SU-DHL-6 (cell line): ENCODE measurements at regions not wholly inside any gene's neighbourhood (a gene's known extent, or its start where the extent isn't known, plus 50 kb on each side); places are given as distances from the start of the nearest gene placed in this dataset.

Experiments used
- H2AFZ ChIP-seq: fragments of 200-600 bp; sonication (generic); 2 replicates; pipeline ENCODE4 v1.6.1; 2014; ENCODE audit warnings: low read depth, mild to moderate bottlenecking, moderate library complexity, mixed read lengths, antibody characterized with exemption, low read length; ENCODE audit not compliant: severe bottlenecking
- H3F3A ChIP-seq: fragments of 200-600 bp; shearing (Covaris generic); 2 replicates; pipeline ENCODE4 v1.6.0; 2016; ENCODE audit warnings: antibody characterized with exemption, mild to moderate bottlenecking; ENCODE audit not compliant: insufficient read depth
- H3K27ac ChIP-seq: fragments of 200-600 bp; sonication (generic); 2 replicates; pipeline ENCODE4 v1.5.1; 2016; ENCODE audit warnings: low read depth, mild to moderate bottlenecking, low read length, moderate library complexity, mixed read lengths
- H3K27me3 ChIP-seq: fragments of 200-600 bp; sonication (generic), shearing (Covaris generic); 2 replicates; pipeline ENCODE4 v1.6.0; 2014; ENCODE audit warnings: mild to moderate bottlenecking, low read length
- H3K36me3 ChIP-seq: fragments of 200-600 bp; sonication (generic); 2 replicates; pipeline ENCODE4 v1.6.1; 2014; ENCODE audit warnings: mild to moderate bottlenecking, low read length, mixed read lengths
- H3K4me2 ChIP-seq: fragments of 300-600, 200-600 bp; shearing (Covaris generic), sonication (generic); 2 replicates; pipeline ENCODE4 v1.6.0; 2014; ENCODE audit warnings: low read length, low read depth, mild to moderate bottlenecking; ENCODE audit not compliant: poor library complexity, severe bottlenecking
- H3K4me3 ChIP-seq: fragments of 200-600 bp; sonication (generic); 2 replicates; pipeline ENCODE4 v1.5.1; 2014; ENCODE audit warnings: antibody characterized with exemption, low read length, mild to moderate bottlenecking, mixed read lengths; ENCODE audit not compliant: insufficient read depth, poor library complexity, severe bottlenecking
- H3K79me2 ChIP-seq: fragments of 200-600 bp; sonication (generic); 2 replicates; pipeline ENCODE4 v1.6.1; 2014; ENCODE audit warnings: mild to moderate bottlenecking, low read length, moderate library complexity; ENCODE audit not compliant: insufficient read depth
- H3K9ac ChIP-seq: fragments of 200-600 bp; sonication (generic); 2 replicates; pipeline ENCODE4 v1.7.0; 2014; ENCODE audit warnings: mild to moderate bottlenecking, low read length
- H3K9me2 ChIP-seq: fragments of 200-600 bp; sonication (generic); replicated peaks from 2 replicates; pipeline ENCODE4 v1.6.1; 2014; ENCODE audit warnings: low read length; ENCODE audit not compliant: insufficient read depth
- H3K9me3 ChIP-seq: fragments of 200-600 bp; sonication (generic); 2 replicates; pipeline ENCODE4 v1.6.1; 2014; ENCODE audit warnings: low read length, mixed read lengths; ENCODE audit not compliant: insufficient read depth
- H4K20me1 ChIP-seq: fragments of 200-600 bp; sonication (generic); 2 replicates; pipeline ENCODE4 v1.6.1; 2014; ENCODE audit warnings: low read depth, mild to moderate bottlenecking, antibody characterized with exemption, low read length, moderate library complexity, mixed read lengths
- EZH2phosphoT487 ChIP-seq: fragments of 200-600 bp; sonication (generic), shearing (Covaris generic); conservative IDR thresholded peaks from 2 replicates; pipeline ENCODE4 v1.6.1; 2018; ENCODE audit warnings: mild to moderate bottlenecking, antibody characterized with exemption, low read length, moderate library complexity, mixed read lengths
- TF ChIP-seq, protein P1 (sequence below): fragments of 200-600 bp; sonication (generic); IDR thresholded peaks from one replicate; pipeline ENCODE4 v1.5.1; 2017; ENCODE audit warnings: antibody characterized with exemption, mild to moderate bottlenecking, low read length, moderate library complexity; ENCODE audit not compliant: insufficient read depth, poor library complexity, severe bottlenecking

DNA sequence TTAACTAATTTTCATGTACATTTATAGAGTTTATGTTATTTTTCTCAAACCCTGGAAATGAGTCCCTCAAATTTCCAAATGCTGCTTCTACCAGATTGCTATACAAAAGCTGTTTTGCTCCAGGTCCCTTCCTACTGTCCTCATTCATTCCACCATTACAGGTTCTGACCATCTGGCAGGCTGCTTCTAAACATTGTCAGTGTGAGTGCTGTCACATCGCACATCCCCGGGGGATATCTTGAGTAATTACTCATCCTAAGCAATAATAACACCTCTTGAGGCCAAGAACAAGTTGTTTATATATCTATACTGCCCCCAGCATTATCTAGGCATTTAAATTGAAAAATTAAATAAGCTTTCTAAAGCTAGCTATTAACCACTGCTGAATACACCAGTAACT lies 1675.3 kb upstream of the CDH6 start:
- no peaks in the 10 kb centered on the region for H3K9me2 ChIP-seq
- H3K36me3 ChIP-seq, result no peaks in the 10 kb centered on the region
- H3F3A ChIP-seq, result no peaks in the 10 kb centered on the region
- no peaks in the 10 kb centered on the region for H3K79me2 ChIP-seq
- no peak overlapping the region for H3K4me2 ChIP-seq
- no peaks in the 10 kb centered on the region for H4K20me1 ChIP-seq
- no peaks in the 10 kb centered on the region for H3K27me3 ChIP-seq
- peak overlapping the region; percentile 3 for H2AFZ ChIP-seq
- no peak overlapping the region for H3K4me3 ChIP-seq
- H3K27ac ChIP-seq, result no peak overlapping the region
- no peak for TF ChIP-seq EZH2phosphoT487
- TF ChIP-seq, protein P1, sequence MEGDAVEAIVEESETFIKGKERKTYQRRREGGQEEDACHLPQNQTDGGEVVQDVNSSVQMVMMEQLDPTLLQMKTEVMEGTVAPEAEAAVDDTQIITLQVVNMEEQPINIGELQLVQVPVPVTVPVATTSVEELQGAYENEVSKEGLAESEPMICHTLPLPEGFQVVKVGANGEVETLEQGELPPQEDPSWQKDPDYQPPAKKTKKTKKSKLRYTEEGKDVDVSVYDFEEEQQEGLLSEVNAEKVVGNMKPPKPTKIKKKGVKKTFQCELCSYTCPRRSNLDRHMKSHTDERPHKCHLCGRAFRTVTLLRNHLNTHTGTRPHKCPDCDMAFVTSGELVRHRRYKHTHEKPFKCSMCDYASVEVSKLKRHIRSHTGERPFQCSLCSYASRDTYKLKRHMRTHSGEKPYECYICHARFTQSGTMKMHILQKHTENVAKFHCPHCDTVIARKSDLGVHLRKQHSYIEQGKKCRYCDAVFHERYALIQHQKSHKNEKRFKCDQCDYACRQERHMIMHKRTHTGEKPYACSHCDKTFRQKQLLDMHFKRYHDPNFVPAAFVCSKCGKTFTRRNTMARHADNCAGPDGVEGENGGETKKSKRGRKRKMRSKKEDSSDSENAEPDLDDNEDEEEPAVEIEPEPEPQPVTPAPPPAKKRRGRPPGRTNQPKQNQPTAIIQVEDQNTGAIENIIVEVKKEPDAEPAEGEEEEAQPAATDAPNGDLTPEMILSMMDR, result no peak
- H3K9ac ChIP-seq, result no peak overlapping the region
- no peaks in the 10 kb centered on the region for H3K9me3 ChIP-seq

DNA sequence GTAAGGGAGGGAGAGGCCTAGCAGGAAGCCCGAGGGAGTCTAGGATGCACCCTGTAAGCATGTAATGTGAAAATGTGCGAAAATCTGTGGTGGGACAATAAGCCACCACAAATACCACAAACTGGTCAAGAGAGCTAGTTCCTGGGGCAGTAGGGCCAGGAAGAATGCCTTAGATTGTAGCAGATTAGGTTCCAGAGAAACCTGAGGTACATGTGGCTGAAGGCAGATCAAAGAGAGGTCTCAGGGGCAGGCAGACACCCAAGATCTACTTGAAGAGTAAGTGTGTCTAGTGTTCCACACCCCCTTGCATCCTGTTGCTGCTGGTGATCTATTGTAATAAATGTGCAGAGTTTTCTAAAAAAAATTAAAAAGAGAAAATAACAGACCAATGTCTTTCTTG lies 1677.3 kb upstream of the CDH6 start:
- no peak overlapping the region for H3K4me3 ChIP-seq
- no peak overlapping the region for H3K27ac ChIP-seq
- no peak overlapping the region for H2AFZ ChIP-seq
- no peak overlapping the region for H3K9ac ChIP-seq
- no peak overlapping the region for H3K4me2 ChIP-seq
- no peaks in the 10 kb centered on the region for H4K20me1 ChIP-seq
- no peaks in the 10 kb centered on the region for H3K9me3 ChIP-seq
- no peaks in the 10 kb centered on the region for H3K27me3 ChIP-seq
- TF ChIP-seq, protein P1, result no peak
- TF ChIP-seq EZH2phosphoT487, result no peak
- H3K36me3 ChIP-seq, result no peaks in the 10 kb centered on the region
- H3K9me2 ChIP-seq, result no peaks in the 10 kb centered on the region
- no peaks in the 10 kb centered on the region for H3K79me2 ChIP-seq
- H3F3A ChIP-seq, result no peaks in the 10 kb centered on the region

DNA sequence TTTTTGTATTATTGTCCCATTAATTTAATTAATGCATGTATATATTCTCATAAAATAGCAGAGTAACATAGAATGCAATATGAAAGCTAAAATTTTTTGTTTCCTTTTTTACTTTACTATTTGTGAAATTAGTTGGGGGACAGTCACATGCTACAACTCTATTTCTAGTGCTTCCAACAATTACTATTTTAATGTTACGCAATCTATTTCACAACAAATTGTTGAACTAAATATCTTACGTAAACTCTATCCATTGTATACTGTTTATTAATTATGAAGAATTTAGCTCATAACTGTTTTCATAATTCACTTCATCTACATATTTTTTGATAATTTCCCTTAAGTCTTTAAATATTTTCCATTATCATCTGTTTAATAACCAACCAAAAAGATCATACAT lies 1685.4 kb upstream of the CDH6 start:
- H3K9me2 ChIP-seq, result no peaks in the 10 kb centered on the region
- no peaks in the 10 kb centered on the region for H4K20me1 ChIP-seq
- H3K27me3 ChIP-seq, result no peaks in the 10 kb centered on the region
- H3K9me3 ChIP-seq, result no peaks in the 10 kb centered on the region
- no peak overlapping the region for H3K9ac ChIP-seq
- H3K36me3 ChIP-seq, result no peaks in the 10 kb centered on the region
- H3K4me3 ChIP-seq, result no peak overlapping the region
- H3F3A ChIP-seq, result no peaks in the 10 kb centered on the region
- H3K79me2 ChIP-seq, result no peaks in the 10 kb centered on the region
- TF ChIP-seq EZH2phosphoT487, result no peak
- TF ChIP-seq, protein P1, result no peak
- no peak overlapping the region for H3K27ac ChIP-seq
- H2AFZ ChIP-seq, result no peak overlapping the region
- no peak overlapping the region for H3K4me2 ChIP-seq
